ENCODE measurements at regions not wholly inside any gene's neighbourhood (a gene's known extent, or its start where the extent isn't known, plus 50 kb on each side); places are given as distances from the start of the nearest gene placed in this dataset.
"Not testable (repeated sequence)": the region's sequence is repeated elsewhere in the genome, so short reads cannot be mapped to it uniquely, and the experiment has no call there.

DNA sequence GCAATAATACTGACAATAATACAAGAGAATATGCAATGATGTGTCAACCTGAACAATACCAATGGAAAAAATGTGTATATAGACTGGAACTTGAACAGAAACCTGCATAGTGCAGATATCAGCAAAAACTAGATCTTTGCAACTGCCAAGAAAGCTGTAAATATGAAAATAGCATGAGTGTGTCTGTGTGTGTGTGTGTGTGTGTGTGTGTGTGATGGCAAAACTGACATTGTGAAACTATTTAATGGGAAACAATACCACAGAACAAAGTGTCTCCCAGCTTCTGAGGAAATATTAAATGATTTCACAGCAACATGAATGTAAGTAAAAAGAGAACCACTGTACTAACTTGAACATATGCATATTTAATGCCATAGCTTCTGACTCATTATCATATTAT, 558.2 kb upstream of the LINC00305 start:
- no peak for DNase-seq

DNA sequence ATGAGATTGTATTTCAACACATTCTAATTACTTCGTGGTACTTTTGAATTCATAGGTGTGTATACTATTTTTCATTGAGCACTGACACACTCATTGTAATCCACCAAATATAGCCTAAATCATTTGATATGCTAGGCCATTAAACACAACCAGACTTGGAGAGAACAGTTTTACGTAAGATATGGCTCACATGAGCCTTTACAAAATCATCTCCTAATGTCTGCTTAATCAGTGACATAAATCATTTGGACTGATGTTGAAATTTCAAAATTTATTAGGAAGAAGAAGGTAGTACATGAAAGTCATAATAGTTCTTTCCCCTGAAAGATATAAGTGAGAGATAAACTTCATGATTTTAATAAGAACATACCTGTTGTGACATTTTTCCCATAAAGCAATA, 550.2 kb upstream of the LINC00305 start:
- DNase-seq, result no peak

DNA sequence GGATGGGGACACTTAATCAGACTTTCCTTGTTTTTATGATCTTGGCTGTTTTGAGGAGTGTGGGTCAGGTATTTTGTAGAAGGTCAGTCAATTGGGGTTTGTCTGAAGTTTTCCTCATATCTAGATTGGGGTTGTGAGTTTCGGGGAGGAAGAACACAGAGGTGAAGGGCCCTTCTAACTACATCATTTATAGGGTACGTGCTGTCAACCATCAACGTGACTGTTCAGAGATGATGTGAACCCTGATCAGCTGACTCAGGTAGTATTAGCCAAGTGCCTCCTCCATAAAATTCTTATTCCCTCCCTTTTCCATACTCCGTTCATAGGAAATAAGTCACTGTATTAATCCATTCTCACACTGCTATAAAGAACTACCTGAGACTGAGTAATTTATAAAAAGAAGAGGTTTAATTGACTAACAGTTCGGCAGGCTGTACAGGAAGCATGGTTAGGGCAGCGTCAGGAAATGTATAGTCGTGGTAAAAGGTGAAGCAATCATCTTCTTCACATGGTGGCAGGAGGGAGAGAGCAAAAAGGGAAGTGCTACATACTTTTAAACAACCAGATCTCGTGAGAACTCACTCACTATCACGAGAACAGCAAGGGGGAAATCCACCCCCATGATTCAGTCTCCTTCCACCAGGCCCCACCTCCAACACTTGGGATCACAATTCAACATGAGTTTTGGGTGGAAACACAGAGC, 547.1 kb upstream of the LINC00305 start:
- no peak for DNase-seq

GRCh38 chr18:64693766-64694165, 544.9 kb upstream of the LINC00305 start:
- DNase-seq, result no peak

DNA sequence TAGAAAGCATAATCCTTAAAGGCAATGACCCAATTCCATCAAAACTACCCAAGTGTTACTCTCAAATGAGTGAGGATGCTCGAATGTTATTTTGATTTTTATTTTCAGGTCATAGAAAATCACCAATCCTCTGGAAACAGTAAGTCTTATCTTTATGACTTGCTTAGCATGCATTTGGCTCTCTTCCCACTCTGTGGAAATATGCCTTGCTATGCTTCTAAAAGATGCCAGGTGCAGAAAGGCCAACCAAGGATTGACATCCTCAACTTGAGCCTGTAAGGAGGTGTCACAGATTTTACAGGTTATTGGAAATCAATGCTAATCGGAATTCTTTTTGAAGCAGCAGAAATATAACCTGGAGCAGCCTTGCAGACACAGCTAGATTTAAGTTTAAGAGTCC, 543.9 kb upstream of the LINC00305 start:
- no peak for DNase-seq

DNA sequence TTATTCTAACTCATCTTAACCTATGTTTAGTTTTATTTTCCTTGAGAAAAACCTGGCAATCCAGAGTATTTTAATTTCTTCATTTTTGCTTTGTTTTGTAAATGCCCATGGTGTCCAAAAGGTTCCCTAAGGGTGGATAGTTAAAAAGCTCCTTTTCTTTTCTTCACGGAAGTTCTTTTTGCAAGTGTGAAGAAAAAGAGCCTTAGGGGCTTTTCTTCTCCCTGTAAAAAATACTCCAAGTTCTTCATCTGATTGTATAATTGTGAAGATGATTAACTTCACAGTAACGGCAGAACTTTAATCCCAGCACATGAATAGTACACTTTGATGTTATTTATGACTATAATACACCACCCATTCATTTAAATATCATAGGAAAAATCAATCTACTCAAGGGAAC, 530.2 kb upstream of the LINC00305 start:
- DNase-seq, result no peak

DNA sequence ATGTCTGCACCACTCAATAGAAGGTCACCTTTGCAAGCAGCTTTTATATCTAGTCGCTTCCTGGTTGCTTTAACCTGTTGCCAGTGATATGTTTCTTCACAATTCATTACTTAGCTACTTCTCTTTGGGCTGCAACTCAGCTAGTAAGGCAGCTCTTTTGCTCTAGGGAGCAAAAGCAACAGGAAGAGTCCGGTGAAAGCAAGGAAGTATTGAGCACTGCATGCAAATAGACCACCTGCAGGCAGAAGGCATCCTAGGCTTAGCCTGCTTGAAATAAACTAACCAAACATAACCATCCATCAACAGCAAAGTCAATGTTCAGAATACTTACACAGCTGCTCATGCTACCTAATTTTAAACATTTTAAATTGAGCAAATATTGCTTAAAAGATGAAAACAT, 529.2 kb upstream of the LINC00305 start:
- DNase-seq, result no peak

- DNase-seq, result peak; percentile 29
Observed at GRCh38 chr18:64674694-64675093, 525.8 kb upstream of the LINC00305 start.

GRCh38 chr18:64671293-64671692, 522.4 kb upstream of the LINC00305 start:
- not testable (repeated sequence) for DNase-seq

DNA sequence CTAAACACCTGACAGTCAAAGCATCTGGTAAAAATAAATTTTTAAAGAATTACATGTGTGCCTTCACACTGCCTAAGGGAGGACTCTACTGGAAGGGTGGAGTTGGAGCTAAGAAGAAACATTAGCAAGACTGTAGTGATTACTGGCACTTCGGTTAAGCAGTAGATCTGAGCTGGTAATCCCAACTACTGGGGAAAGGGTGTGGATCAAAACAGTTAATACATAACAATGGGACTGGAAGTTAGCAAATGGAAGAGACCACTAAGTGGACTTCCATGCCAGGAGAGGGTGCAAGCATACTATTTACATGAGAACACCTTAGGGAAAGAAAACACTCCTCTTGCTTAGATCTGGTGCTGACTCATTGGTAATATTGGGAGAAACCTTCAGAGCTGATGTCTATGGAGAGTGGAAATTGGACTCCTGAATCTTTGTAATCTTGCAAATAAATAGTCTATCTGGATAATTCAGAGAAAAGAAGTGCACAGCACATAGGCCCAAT, 519.6 kb upstream of the LINC00305 start:
- no peak for DNase-seq

- no peak for DNase-seq
Observed at GRCh38 chr18:64663086-64663485, 514.2 kb upstream of the LINC00305 start.

DNA sequence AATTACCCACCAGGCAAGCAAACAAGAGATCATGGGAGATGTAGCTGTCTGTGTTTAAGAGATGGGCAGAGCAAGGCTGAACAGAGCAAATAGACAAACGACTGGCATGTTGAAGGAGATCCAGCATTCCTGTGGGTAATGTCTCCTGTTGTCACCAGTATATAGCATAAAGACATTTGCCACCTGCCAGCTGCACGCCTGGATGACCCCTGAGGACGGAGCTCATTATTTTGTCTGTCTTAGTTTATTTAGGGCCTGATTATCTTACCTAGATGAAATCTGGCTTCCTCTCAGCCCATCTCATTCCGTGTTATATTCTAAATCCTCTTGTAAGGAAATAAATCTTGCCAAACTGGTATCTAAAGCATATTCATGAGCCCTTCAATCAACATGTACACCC, 510.3 kb upstream of the LINC00305 start:
- DNase-seq, result no peak

DNA sequence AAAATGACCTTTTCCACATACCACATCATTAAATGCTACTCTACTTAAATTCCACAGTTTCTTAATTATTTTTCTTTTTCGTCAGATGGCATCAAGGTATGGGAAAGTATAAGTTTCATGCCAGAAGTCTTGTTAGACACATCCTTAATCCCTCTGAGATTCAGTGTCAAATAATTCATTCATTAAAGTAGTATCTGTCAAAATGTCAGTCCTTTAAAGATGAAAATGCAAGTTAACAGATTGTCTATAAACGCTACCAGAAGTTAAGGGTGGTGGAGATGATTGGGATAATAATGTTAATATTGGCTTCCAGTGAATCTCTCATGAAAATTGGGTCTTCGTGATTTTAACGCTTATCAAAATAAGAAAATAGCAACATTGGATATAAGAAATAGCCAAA, 504.2 kb upstream of the LINC00305 start:
- DNase-seq, result no peak

DNA sequence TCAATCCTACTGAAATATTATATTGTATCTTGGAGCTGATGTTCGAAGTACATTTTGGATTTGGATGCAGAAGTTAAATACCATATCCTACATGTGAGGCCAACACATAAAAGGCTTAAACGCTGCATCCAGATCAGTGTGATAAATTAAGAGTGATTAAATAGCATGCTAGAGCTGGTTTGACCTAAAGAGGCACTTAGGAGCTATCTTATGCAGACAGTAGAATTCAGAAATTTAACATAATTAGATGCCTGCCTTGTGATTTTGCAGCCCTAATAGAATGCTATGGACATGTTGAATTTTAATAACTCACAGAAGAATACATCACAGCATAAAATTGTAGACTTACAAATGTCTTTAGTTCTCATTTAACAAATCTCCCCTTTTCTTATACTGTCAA, 501.2 kb upstream of the LINC00305 start:
- DNase-seq, result no peak

- DNase-seq, result no peak
Observed at GRCh38 chr18:64645753-64646152, 496.9 kb upstream of the LINC00305 start.

DNA sequence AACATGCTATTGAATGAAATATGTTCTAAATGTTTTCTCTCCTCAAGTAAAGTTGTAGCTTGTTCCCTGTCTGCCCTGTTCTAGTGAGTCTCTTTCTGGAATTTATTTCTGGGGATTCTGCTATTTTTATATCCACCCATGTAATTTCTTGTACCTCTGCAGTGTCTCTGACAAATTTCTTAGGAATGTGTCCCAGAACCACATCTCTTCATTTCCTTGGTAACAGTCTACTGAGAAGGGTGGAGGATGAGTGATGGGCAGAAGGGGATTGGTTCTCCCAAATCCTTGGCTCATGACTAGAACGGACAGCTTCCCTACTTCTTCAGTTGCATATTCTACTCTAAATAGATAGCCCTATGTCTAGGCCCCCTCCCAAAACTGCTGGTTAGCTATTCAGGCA, 490.6 kb upstream of the LINC00305 start:
- DNase-seq, result no peak

GRCh38 chr18:64620971-64621560, 472.2 kb upstream of the LINC00305 start:
- DNase-seq, result no peak

GRCh38 chr18:64618390-64618789, 469.5 kb upstream of the LINC00305 start:
- no peak for DNase-seq

GRCh38 chr18:64615021-64615420, 466.1 kb upstream of the LINC00305 start:
- no peak for DNase-seq

DNA sequence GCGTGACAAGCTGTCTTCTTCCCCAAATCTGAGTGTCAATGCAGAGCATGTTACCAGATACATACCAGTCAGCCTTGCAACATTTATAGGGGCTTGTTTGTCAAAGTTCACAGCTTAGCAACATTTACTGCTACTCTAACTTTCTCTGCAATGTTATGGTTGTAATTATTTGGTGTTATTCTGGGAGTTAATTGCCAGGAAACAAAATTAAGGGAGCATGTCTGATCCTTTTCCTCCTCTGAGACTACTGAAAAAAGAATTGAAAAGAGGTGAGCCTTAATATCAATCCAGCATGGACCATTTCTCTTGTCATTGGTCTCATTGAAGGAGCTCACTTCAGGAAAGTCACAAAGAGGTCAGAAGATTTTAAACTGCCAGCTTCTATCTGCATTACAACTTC, 465.6 kb upstream of the LINC00305 start:
- no peak for DNase-seq

GRCh38 chr18:64592246-64592645, 443.4 kb upstream of the LINC00305 start:
- no peak for DNase-seq

- no peak for DNase-seq
Observed at GRCh38 chr18:64589000-64589399, 440.1 kb upstream of the LINC00305 start.

DNA sequence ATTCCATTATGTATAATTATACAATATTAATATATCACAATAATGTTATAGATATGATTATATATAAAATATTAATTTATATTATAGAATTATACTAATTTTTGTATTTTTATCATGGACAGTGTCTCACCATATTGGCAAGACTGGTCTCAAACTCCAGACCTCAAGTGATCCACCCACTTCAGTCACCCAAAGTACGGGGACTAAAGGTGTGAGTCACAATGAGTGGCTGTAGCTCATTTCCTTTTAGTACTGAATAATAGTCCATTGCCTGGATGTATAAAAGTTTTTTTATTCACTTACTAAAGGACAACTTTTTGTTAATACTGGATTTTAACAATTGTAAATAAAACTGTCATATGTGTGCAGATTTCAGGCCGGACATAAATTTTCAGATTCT, 417.6 kb upstream of the LINC00305 start:
- no peak for DNase-seq

DNA sequence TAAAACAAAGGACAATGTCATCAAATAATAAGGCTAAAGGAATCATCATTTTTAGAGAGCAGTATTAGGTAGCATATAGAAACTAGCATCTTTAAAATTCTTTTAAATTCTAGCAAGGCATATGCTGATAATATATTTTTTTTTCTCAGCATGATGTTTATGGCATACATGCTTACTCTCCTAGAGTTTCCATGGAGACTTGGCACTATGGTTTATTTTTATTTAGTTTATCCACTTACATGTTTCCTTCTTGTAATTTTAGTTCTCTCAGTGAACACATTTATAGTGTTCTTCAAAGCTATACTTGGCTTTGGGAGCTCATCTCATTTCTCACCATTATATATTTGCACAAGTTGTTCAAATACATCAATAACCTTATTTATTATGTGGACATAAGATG, 413.8 kb upstream of the LINC00305 start:
- no peak for DNase-seq

DNA sequence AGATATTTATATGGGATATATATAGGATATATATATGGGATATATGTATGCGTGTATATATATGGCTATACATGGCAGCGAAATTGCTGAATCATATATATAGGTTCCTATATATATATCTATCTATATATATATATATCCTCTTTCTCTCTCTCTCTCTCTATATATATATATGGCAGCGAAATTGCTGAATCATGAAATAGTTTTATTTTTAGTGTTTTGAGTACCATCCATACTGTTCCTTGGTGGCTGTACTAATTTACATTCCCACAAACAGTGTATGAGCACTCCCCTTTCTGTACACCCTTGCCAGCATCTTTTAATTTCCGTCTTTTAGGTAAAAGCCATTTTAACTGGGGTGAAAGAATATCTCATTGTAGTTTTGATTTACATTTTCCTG, 397.6 kb upstream of the LINC00305 start:
- no peak for DNase-seq

Measured in NCI-H2227 treated with DMSO at 0.1 percent for 48 hours (cell line).